Nephron (organoid): ENCODE measurements at regions not wholly inside any gene's neighbourhood (a gene's known extent, or its start where the extent isn't known, plus 50 kb on each side); places are given as distances from the start of the nearest gene placed in this dataset.
A peak's percentile ranks its signal among the peaks of the same experiment; 100 is the strongest.
"Not testable (repeated sequence)": the region's sequence is repeated elsewhere in the genome, so short reads cannot be mapped to it uniquely, and the experiment has no call there.

ENCODE experiments used
- H3K27ac Mint-ChIP-seq, 3 experiments: 2 replicates each; pipeline ENCODE4 v1.8.0; 2020; ENCODE audit warnings: mixed read lengths in 3 of 3, mild to moderate bottlenecking in 2 of 3, moderate library complexity in 1 of 3
- H3K27me3 Mint-ChIP-seq: 2 replicates; pipeline ENCODE4 v1.8.0; 2021; ENCODE audit warnings: low read depth, mild to moderate bottlenecking, moderate library complexity, mixed read lengths
- H3K36me3 Mint-ChIP-seq: 2 replicates; pipeline ENCODE4 v1.8.0; 2020; ENCODE audit warnings: low read depth, mixed read lengths
- H3K4me1 Mint-ChIP-seq: 2 replicates; pipeline ENCODE4 v1.8.0; 2020; ENCODE audit warnings: mixed read lengths
- H3K4me3 Mint-ChIP-seq, 3 experiments: 2 replicates each; pipeline ENCODE4 v1.8.0; 2020; ENCODE audit warnings: mild to moderate bottlenecking in 3 of 3, mixed read lengths in 3 of 3, moderate library complexity in 2 of 3
- H3K9me3 Mint-ChIP-seq: 2 replicates; pipeline ENCODE4 v1.8.0; 2020; ENCODE audit warnings: mixed read lengths
- TF ChIP-seq, protein P1 (sequence below), 3 experiments: fragments of 200-600 bp; sonication (generic); IDR thresholded peaks; one replicate each; pipeline ENCODE4 v1.5.0; 2021; ENCODE audit warnings: antibody characterized with exemption in 3 of 3; ENCODE audit not compliant: unreplicated experiment in 3 of 3

DNA sequence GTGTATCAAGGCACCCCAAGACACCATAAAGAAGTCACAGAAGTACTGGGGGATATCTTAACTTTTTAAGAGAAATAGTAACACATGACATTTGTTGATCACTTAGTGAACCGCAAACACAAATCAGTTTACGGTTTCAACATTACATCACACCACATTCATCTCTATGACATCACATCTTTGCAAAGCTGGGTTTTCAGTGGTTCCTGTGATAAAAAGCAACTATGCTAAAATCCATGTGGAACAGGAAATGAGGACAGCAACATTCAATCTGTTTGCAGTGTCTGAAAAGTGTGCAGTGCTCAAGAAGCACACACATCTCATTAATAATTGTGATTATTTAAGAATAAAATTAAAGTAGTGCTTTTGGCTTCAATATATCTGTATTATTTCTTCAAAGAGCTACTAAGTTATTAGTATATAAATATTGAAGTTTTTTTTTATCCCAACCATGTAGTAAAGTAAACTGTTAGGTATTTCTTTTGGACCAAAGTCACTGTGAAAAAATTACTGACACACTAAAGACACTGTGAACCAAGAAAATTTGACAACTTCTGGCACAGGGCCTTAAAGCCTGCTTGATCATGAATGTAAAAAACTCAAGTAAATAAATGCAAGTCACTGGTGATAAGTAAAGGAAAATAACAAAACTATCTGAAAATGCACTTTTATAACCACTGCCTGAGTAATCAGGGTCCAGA lies 156.0 kb upstream of the SOX6 start:
- peaks cover 9% of the 10 kb centered on the region for H3K9me3 Mint-ChIP-seq
- TF ChIP-seq, protein P1, sequence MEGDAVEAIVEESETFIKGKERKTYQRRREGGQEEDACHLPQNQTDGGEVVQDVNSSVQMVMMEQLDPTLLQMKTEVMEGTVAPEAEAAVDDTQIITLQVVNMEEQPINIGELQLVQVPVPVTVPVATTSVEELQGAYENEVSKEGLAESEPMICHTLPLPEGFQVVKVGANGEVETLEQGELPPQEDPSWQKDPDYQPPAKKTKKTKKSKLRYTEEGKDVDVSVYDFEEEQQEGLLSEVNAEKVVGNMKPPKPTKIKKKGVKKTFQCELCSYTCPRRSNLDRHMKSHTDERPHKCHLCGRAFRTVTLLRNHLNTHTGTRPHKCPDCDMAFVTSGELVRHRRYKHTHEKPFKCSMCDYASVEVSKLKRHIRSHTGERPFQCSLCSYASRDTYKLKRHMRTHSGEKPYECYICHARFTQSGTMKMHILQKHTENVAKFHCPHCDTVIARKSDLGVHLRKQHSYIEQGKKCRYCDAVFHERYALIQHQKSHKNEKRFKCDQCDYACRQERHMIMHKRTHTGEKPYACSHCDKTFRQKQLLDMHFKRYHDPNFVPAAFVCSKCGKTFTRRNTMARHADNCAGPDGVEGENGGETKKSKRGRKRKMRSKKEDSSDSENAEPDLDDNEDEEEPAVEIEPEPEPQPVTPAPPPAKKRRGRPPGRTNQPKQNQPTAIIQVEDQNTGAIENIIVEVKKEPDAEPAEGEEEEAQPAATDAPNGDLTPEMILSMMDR (IDR thresholded peaks at IDR 0.05; ENCODE audit: unreplicated experiment in 3 of 3) = no peak
- peak overlapping the region in 2 of 3 experiments; percentile 76 to 77 for H3K27ac Mint-ChIP-seq
- H3K27me3 Mint-ChIP-seq = no peaks in the 10 kb centered on the region
- H3K4me3 Mint-ChIP-seq = no peak overlapping the region
- H3K4me1 Mint-ChIP-seq = no peaks in the 10 kb centered on the region
- H3K36me3 Mint-ChIP-seq = peaks cover 3% of the 10 kb centered on the region

DNA sequence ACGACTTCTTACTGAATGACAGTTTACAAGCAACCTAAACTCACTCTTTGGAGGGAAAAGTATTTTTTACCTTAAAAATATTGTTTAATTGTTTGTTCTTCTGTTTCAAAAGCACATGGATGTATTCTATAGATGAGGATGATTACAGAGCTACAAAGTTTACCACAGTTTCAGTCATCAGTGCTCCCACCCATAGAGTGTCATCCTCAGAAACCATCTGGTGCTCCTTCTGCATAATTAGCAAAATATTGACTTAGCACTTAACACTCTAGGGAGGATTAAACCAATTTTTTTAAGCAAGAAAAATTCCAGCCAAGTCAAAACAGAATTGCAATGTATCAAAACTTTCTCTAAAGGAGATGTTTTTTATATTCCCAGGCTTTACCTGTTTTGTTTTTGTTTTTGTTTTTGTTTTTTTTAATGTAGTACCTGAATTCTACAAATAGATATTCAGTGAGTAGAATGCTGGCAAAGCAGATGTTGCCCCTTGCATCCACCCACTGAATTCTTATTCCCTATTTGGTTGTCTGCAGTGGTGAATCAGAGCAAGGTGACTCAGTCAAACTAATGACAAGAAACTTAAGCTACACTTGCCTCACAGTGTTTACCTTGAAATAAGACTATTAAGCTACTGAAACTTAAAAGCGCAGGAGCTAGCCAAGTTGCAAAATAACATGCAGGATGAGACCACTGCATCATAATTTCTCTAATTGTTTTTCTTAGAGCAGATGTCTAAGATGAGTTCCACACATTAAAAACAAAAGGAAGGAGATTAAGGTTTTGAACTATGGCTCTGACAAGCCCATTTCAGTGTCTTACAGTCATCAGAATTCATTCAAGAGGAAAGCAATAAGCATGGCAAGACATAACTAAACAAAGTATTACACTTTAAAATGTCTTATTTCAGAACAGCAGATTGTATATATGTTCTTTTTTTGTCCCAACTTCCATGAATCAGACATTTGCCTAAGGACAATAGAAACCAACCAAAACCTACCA lies 155.1 kb upstream of the SOX6 start:
- Mint-ChIP-seq H3K27me3 (no peaks in the 10 kb centered on the region), H3K36me3 (peaks cover 10% of the 10 kb centered on the region), H3K4me1 (no peaks in the 10 kb centered on the region), H3K4me3 (no peak overlapping the region), H3K27ac (peak overlapping the region; percentile 7 to 77 (median 76)), H3K9me3 (peaks cover 15% of the 10 kb centered on the region)
- TF ChIP-seq, protein P1 (IDR thresholded peaks at IDR 0.05; ENCODE audit: unreplicated experiment in 3 of 3) = no peak

DNA sequence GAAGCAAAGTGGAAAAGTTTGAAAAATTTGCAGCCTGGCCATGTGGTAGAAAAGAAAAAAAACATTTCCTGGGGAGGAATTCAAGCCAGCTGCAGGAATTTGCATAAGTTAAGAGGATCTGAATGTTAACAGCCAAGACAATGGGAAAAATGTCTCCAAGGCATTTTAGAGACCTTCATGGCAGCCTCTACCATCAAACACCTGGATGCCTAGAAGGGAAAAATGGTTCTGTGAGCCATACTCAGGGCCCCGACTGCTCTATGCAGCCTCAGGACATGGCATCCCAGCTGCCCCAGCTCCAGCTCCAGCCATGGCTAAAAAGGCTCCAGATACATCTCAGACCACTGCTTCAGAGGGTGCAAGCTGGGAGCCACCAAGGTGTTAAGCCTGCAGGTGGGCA lies 149.1 kb upstream of the SOX6 start:
- no peaks in the 10 kb centered on the region for H3K4me1 Mint-ChIP-seq
- no peak overlapping the region for H3K27ac Mint-ChIP-seq
- H3K9me3 Mint-ChIP-seq = peaks cover 41% of the 10 kb centered on the region
- no peaks in the 10 kb centered on the region for H3K27me3 Mint-ChIP-seq
- no peak overlapping the region for H3K4me3 Mint-ChIP-seq
- TF ChIP-seq, protein P1 (IDR thresholded peaks at IDR 0.05; ENCODE audit: unreplicated experiment in 3 of 3) = no peak
- H3K36me3 Mint-ChIP-seq = peaks cover 39% of the 10 kb centered on the region

GRCh38 chr11:16503891-16504290 lies 147.5 kb upstream of the SOX6 start:
- Mint-ChIP-seq H3K9me3 (peaks cover 53% of the 10 kb centered on the region), H3K36me3 (peaks cover 45% of the 10 kb centered on the region)
- not testable (repeated sequence) for H3K27me3 Mint-ChIP-seq, H3K4me3 Mint-ChIP-seq, H3K27ac Mint-ChIP-seq, H3K4me1 Mint-ChIP-seq

DNA sequence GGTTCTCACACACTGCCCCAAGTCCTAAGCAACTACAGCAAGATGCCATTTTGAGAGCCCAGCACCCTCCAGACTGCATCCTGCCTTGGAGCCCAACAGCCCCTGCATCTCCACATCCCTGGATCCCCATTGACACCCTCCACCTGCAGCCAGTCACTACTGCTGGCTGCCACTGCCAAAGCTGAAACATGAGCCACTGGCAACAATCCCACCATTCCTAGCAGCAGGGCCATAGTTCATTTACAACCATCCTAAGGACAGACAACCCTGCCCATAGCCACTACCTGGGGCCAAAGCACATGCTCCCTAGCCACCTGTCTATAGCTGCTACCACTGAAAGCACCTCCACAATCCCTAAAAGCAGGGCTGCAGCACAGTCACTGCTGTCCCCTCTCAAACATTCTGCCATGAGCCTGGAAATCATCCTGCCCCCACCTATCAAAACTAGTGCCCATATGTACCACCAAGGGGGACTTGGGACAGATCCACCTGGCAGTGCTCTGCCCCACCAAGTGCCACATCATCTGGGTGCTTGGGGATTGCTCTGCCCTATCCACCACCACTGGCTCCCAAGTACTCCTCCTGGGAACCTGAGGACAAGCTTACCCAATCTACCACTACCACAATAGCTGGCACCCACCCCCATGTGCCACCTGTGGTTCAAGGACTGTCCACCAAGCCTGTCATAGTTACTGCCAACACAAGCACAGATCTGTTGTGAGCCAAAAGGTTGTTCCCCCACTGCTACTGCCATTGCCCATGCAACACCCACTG lies 138.8 kb upstream of the SOX6 start:
- peaks cover 25% of the 10 kb centered on the region for H3K9me3 Mint-ChIP-seq
- H3K27ac Mint-ChIP-seq = no peak overlapping the region
- H3K27me3 Mint-ChIP-seq = no peaks in the 10 kb centered on the region
- H3K4me1 Mint-ChIP-seq = no peaks in the 10 kb centered on the region
- no peak overlapping the region for H3K4me3 Mint-ChIP-seq
- peaks cover 19% of the 10 kb centered on the region for H3K36me3 Mint-ChIP-seq
- TF ChIP-seq, protein P1 (IDR thresholded peaks at IDR 0.05; ENCODE audit: unreplicated experiment in 3 of 3) = no peak

- no peaks in the 10 kb centered on the region for H3K4me1 Mint-ChIP-seq
- H3K36me3 Mint-ChIP-seq = no peaks in the 10 kb centered on the region
- no peak overlapping the region for H3K27ac Mint-ChIP-seq
- no peak overlapping the region for H3K4me3 Mint-ChIP-seq
- H3K9me3 Mint-ChIP-seq = no peaks in the 10 kb centered on the region
- no peaks in the 10 kb centered on the region for H3K27me3 Mint-ChIP-seq
- TF ChIP-seq, protein P1 (IDR thresholded peaks at IDR 0.05; ENCODE audit: unreplicated experiment in 3 of 3) = no peak
Observed at GRCh38 chr11:16484434-16484833, 128.1 kb upstream of the SOX6 start.
